ENCODE measurements at regions not wholly inside any gene's neighbourhood (a gene's known extent, or its start where the extent isn't known, plus 50 kb on each side); places are given as distances from the start of the nearest gene placed in this dataset.

- TF ChIP-seq ZBTB11 (tag by site-specific recombination; conservative IDR thresholded peaks at IDR 0.05; ENCODE audit: low read depth): no peak
- no peak for TF ChIP-seq ZBTB17 (tag by site-specific recombination; IDR thresholded peaks at IDR 0.05)
- no peak for TF ChIP-seq ZNF37A (tag by site-specific recombination; IDR thresholded peaks at IDR 0.05)
- no peak for TF ChIP-seq AEBP2 (tag by site-specific recombination; IDR thresholded peaks at IDR 0.05; ENCODE audit: borderline replicate concordance)
- TF ChIP-seq PRDM6 (tag by site-specific recombination; IDR thresholded peaks at IDR 0.05): no peak
- TF ChIP-seq ZNF426 (tag by site-specific recombination; IDR thresholded peaks at IDR 0.05): no peak
- no peak for TF ChIP-seq ZBTB48 (tag by site-specific recombination; IDR thresholded peaks at IDR 0.05)
- no peak for TF ChIP-seq ZFP41 (tag by site-specific recombination; IDR thresholded peaks at IDR 0.05; ENCODE audit: borderline replicate concordance)
- no peak for TF ChIP-seq ZNF114 (tag by site-specific recombination; IDR thresholded peaks at IDR 0.05)
Observed at GRCh38 chr2:7693246-7694075, 776.2 kb downstream of the RNF144A start (continued).

GRCh38 chr2:7694076-7694985, 777.1 kb downstream of the RNF144A start:
- POLR2A ChIA-PET: no interaction called here
- CTCF ChIA-PET: no interaction called here
- H3K27ac ChIP-seq (ENCODE audit: extremely low read depth, low read depth, low read length): no peak overlapping the region
- H3K9me3 ChIP-seq (ENCODE audit: control insufficient read depth, insufficient read depth, low read depth, low read length): no peaks in the 10 kb centered on the region
- no peak overlapping the region for H3K4me3 ChIP-seq (ENCODE audit: low read depth, low read length)
- TF ChIP-seq SETDB1 (IDR thresholded peaks at IDR 0.05; ENCODE audit: insufficient read length, low read length) (no peak), ZBTB44 (tag by site-specific recombination; IDR thresholded peaks at IDR 0.05) (no peak), OSR2 (tag by site-specific recombination; IDR thresholded peaks at IDR 0.05) (no peak), ZNF654 (tag by site-specific recombination; IDR thresholded peaks at IDR 0.05; ENCODE audit: low read depth) (no peak), ZNF341 (tag by site-specific recombination; IDR thresholded peaks at IDR 0.05; ENCODE audit: low read depth) (no peak), MYNN (tag by site-specific recombination; IDR thresholded peaks at IDR 0.05; ENCODE audit: borderline replicate concordance) (no peak), ZNF140 (tag by site-specific recombination; IDR thresholded peaks at IDR 0.05) (no peak), ZNF211 (tag by site-specific recombination; IDR thresholded peaks at IDR 0.05; ENCODE audit: low read depth) (no peak), SP3 (tag by site-specific recombination; IDR thresholded peaks at IDR 0.05) (no peak), ZNF521 (tag by site-specific recombination; IDR thresholded peaks at IDR 0.05) (no peak), HOXC10 (CRISPR knock-in tag; IDR thresholded peaks at IDR 0.05) (no peak), FEZF1 (tag by site-specific recombination; IDR thresholded peaks at IDR 0.05) (no peak), ZNF449 (tag by site-specific recombination; IDR thresholded peaks at IDR 0.05) (no peak), ZNF48 (tag by site-specific recombination; IDR thresholded peaks at IDR 0.05) (no peak), ZNF248 (tag by site-specific recombination; IDR thresholded peaks at IDR 0.05) (no peak), TRIM28 (IDR thresholded peaks at IDR 0.05; ENCODE audit: borderline replicate concordance, low read length) (no peak), ZBTB17 (tag by site-specific recombination; IDR thresholded peaks at IDR 0.05) (no peak)
- no peaks in the 10 kb centered on the region for H3K4me1 ChIP-seq (ENCODE audit: control insufficient read depth, insufficient read depth, low read length)
- no peaks in the 10 kb centered on the region for H3K36me3 ChIP-seq (ENCODE audit: control insufficient read depth in 2 of 2, insufficient read depth in 1 of 2, low read length in 2 of 2)
